Ammon's horn (tissue), 1 donor: ENCODE measurements at regions not wholly inside any gene's neighbourhood (a gene's known extent, or its start where the extent isn't known, plus 50 kb on each side); places are given as distances from the start of the nearest gene placed in this dataset.
"Not testable (repeated sequence)": the region's sequence is repeated elsewhere in the genome, so short reads cannot be mapped to it uniquely, and the experiment has no call there.

Experiments
- DNase-seq: peaks from one replicate; pipeline ENCODE4 v3.0.0-alpha.2; 2016; ENCODE audit warnings: low spot score

DNA sequence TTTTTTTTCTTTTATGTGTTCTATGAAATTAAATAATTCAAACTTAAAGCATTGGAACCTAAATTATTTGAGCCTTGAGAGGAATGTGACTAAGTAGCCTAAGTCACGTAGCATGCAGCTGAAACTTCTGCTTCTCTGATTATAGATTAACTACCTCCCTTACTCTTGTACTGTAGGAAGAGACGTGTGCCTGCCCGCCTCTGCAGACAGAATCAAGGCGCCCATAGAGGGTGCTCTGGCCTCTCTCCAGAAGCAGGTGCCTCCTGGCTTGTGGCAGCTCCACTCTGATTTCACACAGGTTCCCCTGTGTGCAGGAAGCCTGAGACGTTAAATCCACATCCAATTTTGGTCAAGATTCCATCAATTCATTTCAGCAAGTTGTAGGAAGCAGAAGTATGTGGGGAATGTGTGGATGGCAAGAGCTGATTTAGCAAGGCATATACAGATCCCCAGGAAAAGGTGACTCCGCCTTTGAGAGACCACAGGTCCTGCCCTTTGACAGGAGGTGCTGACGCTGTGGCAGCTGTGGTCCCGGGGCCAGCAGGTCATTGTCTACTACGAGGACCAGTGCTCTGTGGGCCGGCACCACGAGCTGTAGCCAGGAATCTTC is 1418.8 kb downstream of the CDH11 start:
- no peak for DNase-seq

GRCh38 chr16:63697736-63698135 is 1424.1 kb downstream of the CDH11 start:
- no peak for DNase-seq

DNA sequence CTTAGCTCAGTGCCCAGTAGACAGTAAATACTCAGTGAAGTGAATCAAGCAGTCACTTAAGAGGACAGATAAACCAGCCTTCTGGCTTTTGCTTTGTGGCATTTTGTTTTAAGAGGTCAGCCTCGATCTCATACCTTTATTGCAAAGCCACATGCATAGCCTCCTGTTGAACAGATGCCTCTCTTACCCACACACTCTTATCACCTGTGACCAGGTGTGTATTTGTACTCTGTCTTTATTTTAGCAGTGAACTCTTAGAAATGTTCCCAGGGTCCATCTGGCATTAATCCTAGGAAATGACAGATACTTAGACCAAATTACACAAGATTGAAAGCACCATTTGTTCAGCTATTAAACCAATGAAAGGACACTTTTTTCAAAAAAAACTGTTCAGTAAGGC is 1426.5 kb downstream of the CDH11 start:
- DNase-seq: no peak

DNA sequence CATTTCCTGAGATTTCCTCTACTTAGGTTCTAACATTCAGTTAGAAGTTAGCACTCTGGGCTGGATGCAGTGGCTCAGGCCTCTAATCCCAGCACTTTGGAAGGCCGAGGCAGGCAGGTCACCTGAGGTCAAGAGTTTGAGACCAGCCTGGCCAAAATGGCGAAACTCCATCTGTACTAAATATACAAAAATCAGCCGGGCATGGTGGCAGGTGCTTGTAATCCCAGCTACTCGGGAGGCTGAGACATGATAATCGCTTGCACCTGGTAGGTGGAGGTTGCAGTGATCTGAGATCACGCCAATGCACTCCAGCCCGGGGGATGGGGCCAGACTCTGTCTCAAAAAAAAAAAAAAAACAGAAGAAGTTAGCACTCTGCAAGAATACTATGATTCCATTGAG is 1430.9 kb downstream of the CDH11 start:
- DNase-seq: no peak

DNA sequence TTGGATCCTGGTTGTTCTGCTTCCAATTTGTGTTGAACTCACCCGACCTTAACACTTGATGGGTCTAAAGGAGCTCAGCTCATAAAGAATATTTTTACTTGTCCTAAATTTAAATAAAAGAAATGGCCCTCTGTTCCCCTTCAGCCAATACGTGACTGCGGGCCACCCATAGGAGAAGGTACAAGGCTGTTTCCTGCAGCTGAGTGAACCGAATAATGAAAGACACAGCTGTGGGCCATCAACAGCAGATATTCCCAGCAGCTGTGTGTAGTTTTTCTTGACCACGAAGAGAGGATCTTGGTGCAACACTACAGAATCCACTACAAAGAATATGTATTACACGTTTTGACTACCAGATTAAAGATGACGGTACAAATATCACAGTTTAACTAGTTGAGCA is 1431.6 kb downstream of the CDH11 start:
- DNase-seq: no peak

- DNase-seq: no peak
Measured at GRCh38 chr16:63689068-63689467, 1432.8 kb downstream of the CDH11 start.

GRCh38 chr16:63684149-63685101 is 1437.4 kb downstream of the CDH11 start:
- no peak for DNase-seq

DNA sequence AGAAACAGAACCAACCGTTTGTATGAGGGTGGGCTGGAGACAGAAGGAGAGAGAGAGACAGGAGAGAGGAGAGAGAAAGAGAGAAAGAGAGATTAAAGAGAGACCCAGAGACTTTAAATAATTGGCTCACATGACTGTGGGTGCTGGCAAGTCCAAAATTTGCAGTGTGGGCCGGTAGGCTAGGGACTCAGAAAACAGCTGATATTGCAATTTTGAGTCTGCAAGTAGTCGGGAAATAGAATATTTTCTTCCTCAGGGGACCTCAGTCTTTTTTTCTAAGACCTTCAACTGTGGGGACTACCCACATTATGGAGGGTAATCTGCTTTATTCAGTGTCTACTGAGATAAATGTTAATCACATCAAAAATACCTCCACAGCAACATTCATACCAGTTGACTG is 1439.0 kb downstream of the CDH11 start:
- DNase-seq: no peak

DNA sequence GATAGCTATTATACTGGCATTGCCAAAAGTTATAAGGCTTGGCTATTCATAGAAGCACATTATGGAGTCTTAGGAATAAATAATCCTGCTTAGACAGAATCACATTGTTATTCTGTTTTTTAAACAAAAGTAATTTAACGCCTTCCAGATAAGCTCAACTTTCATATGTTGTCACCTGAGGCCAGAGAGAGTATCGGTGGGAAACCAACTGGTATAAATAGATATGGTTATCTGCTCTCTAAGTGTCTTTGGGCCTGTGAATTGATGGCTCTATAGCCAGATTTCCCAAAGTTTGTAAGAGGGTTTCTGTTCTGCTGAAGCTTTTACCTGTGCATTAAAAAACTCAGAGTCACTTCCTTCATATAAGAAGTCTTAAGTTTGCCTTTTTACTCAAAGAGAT is 1449.4 kb downstream of the CDH11 start:
- no peak for DNase-seq

GRCh38 chr16:63663155-63663554 is 1458.7 kb downstream of the CDH11 start:
- no peak for DNase-seq

DNA sequence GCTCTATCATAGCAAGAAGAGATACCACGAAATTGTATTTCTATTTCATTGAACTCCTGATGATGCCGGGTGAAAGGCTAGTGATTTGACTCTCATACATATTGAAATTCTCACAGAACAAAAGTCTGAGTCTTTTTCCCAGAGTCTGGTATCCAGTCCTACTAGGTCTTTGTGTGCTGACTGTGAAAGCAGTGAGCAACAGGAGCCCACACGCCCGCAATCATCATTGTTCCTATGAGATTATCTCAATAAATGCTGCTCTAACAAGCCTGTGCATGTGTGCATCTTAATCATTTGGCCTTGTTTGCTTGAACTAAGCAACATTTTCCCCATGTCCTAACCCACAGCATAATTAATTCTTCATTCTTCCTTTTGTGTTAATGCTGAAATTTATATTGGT is 1466.0 kb downstream of the CDH11 start:
- no peak for DNase-seq

GRCh38 chr16:63653044-63653839 is 1468.6 kb downstream of the CDH11 start:
- DNase-seq: no peak

DNA sequence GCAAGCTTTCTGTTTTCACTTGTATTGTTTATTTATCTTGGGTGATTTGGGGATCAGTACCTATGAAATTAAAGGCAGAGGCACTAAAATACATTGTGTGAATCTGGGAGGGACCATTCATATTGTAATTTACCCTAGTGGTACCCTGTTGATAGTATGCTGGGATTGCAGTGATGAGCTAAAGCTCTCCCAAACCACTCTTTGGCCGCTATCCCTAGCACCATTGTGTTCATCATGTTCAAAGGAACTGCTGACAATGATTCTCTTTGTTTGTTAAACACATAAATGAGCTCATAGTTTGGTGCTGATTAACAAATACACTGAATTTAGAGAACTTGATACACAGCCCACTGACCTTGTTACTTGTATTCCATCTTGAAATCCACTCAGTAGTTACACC is 1469.8 kb downstream of the CDH11 start:
- peak; percentile 13 for DNase-seq

DNA sequence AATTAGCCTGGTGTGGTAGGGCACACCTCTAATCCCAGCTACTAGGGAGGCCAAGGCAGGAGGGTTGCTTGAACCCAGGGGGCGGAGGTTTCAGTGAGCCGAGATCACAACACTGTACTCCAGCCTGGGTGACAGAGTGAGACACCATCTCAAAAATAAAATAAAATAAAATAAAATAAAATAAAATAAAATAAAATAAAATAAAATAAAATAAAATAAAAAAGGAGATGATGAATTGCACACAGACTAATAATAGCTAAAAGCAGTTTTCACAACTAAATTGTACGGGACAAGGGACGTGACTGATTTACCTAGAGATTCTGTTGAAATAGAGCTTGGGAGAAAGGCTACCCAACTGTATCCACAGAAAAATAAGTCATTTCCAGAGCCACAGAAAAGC is 1471.3 kb downstream of the CDH11 start:
- no peak for DNase-seq

DNA sequence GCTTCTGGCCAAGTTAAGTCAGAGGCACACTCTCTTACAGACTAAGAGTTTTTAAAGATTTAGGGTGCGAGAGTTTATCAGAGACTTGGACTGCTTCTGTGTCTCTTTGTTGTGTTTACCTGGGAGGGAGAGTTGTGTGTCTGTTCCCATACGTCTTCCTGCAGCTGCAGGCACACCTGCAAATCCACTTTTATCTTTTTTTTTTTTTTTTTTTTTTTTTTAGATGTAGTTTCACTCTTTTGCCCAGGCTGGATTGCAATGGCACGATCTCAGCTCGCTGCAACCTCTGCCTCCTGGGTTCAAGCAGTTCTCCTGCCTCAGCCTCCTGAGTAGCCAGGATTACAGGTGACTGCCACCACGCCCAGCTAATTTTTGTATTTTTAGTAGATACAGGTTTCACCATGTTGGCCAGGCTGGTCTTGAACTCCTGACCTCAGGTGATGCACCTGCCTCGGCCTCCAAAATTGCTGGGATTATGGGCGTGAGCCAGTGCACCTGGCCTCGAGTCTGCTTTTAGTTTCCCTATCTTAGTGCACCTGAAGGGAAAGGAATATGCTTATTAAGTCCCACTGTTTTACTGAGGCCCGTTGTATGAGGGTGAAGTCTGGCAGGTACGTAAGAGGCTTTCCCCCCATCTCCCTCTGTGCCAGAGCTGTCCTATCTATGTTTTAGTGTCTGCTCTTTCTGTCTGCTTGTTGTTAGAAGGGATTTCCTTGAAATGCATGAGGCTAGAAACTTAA is 1488.0 kb downstream of the CDH11 start:
- not testable (repeated sequence) for DNase-seq

DNA sequence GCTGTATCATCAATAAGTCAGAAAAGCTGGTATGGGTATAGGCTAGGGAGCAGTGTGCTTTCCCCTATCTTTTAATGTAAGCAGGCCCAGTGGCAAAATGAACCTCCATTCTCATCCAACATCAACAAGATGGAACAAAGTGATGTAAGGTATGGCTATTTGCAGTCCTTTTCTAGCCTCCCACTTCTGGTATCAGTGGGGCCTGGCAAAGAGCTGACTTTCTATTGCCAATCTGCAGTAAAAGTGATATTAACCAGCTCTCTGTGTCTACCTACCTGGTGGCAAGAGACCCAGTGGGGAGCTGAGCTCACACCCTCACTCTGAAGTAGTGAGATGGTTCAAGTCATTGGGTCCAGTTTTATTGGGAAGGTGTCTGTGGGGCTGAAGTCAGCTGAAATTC is 1492.6 kb downstream of the CDH11 start:
- DNase-seq: no peak

DNA sequence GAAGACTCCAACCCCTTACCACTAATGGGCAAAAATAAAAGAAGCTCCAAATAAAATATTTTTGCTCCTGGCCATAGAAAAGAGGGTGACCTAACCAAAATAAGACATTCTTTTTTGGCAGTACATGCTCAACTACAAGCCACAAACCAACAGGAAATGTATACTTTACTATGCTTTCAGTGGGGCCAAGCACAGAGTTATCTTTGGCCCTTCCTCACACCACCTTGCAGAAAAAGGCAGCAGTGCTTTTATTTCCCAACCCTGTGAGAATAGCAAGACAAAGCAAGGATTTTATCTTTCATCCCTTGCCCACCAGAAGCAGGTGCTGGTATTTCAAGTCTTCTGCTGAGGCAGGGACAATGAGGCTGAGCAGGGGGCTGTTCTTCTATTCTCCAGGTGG is 1493.1 kb downstream of the CDH11 start:
- DNase-seq: no peak

DNA sequence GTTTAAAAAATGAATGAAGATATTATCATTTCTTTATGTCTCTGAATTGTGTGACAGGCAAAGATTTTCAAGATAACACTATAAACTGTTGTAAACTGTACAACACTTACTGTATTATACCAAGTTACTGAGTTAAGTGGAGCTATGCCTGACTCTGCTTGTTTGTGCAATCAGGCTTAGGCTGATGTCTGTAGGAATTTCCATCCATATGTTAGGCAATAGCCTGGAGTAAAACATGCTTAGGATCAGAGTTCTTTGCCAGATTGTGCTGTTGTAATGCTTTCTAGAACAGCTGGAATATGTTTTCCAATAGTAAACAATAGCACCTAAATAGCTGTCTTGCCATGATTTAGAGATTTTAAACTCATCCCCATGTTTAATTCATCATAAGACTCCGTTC is 1496.7 kb downstream of the CDH11 start:
- DNase-seq: no peak

- DNase-seq: no peak
Measured at GRCh38 chr16:63623551-63624039, 1498.3 kb downstream of the CDH11 start.

DNA sequence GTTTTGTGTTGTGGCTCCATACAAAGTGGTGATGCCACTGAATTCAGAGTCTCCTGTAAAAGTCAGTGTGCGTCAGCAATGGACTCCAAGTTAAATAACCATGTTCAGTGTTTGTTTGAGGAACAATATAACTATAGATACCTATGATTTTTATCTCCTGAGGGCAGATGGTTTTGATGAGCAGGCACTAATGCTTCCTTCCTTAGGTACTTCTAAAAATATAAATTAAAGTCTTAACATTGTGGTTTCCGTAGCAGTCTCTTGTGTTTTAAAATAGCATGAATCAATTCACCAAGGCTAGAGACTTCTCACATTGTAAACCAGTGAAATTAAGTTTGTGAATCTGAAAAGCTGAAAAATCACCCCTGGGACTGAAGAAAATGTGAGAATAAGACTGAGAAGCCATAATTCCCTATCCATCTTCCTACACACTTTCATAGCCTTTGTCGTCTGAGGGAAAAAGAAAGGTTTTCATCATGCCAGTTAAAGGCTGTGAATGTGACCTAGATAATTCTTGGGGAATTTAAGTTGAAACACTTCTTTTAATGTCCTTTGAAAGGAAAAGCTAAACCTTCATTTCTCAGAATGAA is 1502.9 kb downstream of the CDH11 start:
- DNase-seq: no peak

DNA sequence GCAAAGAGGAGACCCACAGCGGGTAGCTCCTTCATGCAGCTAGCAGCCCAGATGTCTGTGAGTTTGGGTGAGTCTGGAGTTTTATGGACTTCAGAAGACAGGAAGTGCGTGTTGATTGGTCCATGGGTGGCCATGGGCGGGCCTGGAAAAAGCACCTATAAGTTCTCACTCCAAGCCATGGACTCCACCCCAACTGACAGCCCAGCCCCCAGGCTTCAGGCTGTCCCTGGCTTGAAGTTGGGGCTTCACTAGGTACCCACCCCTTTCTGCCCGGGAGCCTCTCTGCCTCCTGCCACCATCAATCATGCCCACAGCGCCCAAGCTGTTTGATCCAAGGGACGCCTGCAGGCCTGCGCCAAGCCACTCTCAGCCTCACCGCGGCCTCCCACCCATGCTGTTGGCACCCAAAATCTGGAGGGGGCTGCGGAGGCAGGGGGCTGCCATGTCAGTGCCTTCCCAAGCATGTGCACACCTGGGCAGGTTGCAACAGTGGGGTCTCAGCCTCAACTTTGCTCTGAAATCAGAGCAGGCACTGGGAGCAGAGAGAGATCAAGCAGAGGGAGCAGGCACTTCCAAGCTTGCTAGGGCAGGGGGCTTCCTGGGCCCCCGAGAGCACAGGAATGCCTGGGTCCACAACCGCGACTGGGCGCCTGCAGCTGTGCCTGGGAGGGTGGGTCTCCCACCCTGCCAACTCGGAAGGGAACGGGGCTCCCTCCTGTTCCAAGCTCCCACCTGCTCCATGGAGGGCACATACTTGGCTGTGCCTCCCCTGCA is 1503.7 kb downstream of the CDH11 start:
- DNase-seq: no peak
